Glutamatergic neuron (in vitro differentiated cells): ENCODE measurements at regions not wholly inside any gene's neighbourhood (a gene's known extent, or its start where the extent isn't known, plus 50 kb on each side); places are given as distances from the start of the nearest gene placed in this dataset.

Source experiments
- DNase-seq: peaks from one replicate; pipeline ENCODE4 v3.0.0; 2022
- H3K27ac Mint-ChIP-seq: one replicate; pipeline ENCODE4 v1.8.0; 2020; ENCODE audit warnings: mild to moderate bottlenecking, mixed read lengths, inconsistent platforms; ENCODE audit not compliant: unreplicated experiment
- H3K27me3 Mint-ChIP-seq: one replicate; pipeline ENCODE4 v1.8.0; 2020; ENCODE audit warnings: mild to moderate bottlenecking, moderate library complexity, mixed read lengths, inconsistent platforms; ENCODE audit not compliant: unreplicated experiment
- H3K36me3 Mint-ChIP-seq: one replicate; pipeline ENCODE4 v1.8.0; 2020; ENCODE audit warnings: mild to moderate bottlenecking, mixed read lengths, inconsistent platforms; ENCODE audit not compliant: unreplicated experiment
- H3K4me1 Mint-ChIP-seq: one replicate; pipeline ENCODE4 v1.8.0; 2020; ENCODE audit warnings: mild to moderate bottlenecking, low read depth, mixed read lengths, inconsistent platforms; ENCODE audit not compliant: unreplicated experiment
- H3K4me3 Mint-ChIP-seq: one replicate; pipeline ENCODE4 v1.8.0; 2020; ENCODE audit warnings: mild to moderate bottlenecking, mixed read lengths, inconsistent platforms; ENCODE audit not compliant: unreplicated experiment
- H3K9me3 Mint-ChIP-seq: one replicate; pipeline ENCODE4 v1.8.0; 2020; ENCODE audit warnings: mild to moderate bottlenecking, moderate library complexity, mixed read lengths, inconsistent platforms; ENCODE audit not compliant: unreplicated experiment
- CTCF ChIP-seq: fragments of 200-600 bp; sonication (generic); IDR thresholded peaks from one replicate; pipeline ENCODE4 v1.5.0; 2021; ENCODE audit not compliant: partially characterized antibody, unreplicated experiment

GRCh38 chr6:113363048-113363798 lies 493.9 kb upstream of the MARCKS start:
- no peak overlapping the region for H3K4me3 Mint-ChIP-seq
- no peaks in the 10 kb centered on the region for H3K27me3 Mint-ChIP-seq
- no peak overlapping the region for H3K27ac Mint-ChIP-seq
- no peak for DNase-seq
- peaks cover 36% of the 10 kb centered on the region for H3K4me1 Mint-ChIP-seq
- no peaks in the 10 kb centered on the region for H3K9me3 Mint-ChIP-seq
- no peaks in the 10 kb centered on the region for H3K36me3 Mint-ChIP-seq
- no peak for TF ChIP-seq CTCF

GRCh38 chr6:113363866-113364265 lies 493.3 kb upstream of the MARCKS start:
- Mint-ChIP-seq H3K4me3 (no peak overlapping the region), H3K27me3 (no peaks in the 10 kb centered on the region), H3K36me3 (no peaks in the 10 kb centered on the region), H3K4me1 (peaks cover 33% of the 10 kb centered on the region), H3K9me3 (no peaks in the 10 kb centered on the region), H3K27ac (no peak overlapping the region)
- DNase-seq: no peak
- no peak for TF ChIP-seq CTCF

- no peaks in the 10 kb centered on the region for H3K27me3 Mint-ChIP-seq
- peaks cover 32% of the 10 kb centered on the region for H3K4me1 Mint-ChIP-seq
- no peak for TF ChIP-seq CTCF
Observed at GRCh38 chr6:113364766-113365165, 492.4 kb upstream of the MARCKS start.

GRCh38 chr6:113365191-113365590 lies 492.0 kb upstream of the MARCKS start:
- Mint-ChIP-seq H3K36me3 (no peaks in the 10 kb centered on the region), H3K4me1 (peaks cover 28% of the 10 kb centered on the region), H3K27me3 (no peaks in the 10 kb centered on the region), H3K27ac (no peak overlapping the region), H3K4me3 (no peak overlapping the region), H3K9me3 (no peaks in the 10 kb centered on the region)
- no peak for TF ChIP-seq CTCF
- no peak for DNase-seq

More at GRCh38 chr6:113364766-113365165, 492.4 kb upstream of the MARCKS start:
- no peak for DNase-seq
- Mint-ChIP-seq H3K27ac (no peak overlapping the region), H3K4me3 (no peak overlapping the region), H3K36me3 (no peaks in the 10 kb centered on the region), H3K9me3 (no peaks in the 10 kb centered on the region)

- Mint-ChIP-seq H3K27me3 (no peaks in the 10 kb centered on the region), H3K4me3 (no peak overlapping the region), H3K36me3 (no peaks in the 10 kb centered on the region), H3K4me1 (peaks cover 20% of the 10 kb centered on the region), H3K9me3 (no peaks in the 10 kb centered on the region), H3K27ac (no peak overlapping the region)
- no peak for DNase-seq
- no peak for TF ChIP-seq CTCF
Observed at GRCh38 chr6:113366505-113366904, 490.6 kb upstream of the MARCKS start.
